ENCODE measurements at regions not wholly inside any gene's neighbourhood (a gene's known extent, or its start where the extent isn't known, plus 50 kb on each side); places are given as distances from the start of the nearest gene placed in this dataset.
"Not testable (repeated sequence)": the region's sequence is repeated elsewhere in the genome, so short reads cannot be mapped to it uniquely, and the experiment has no call there.

- DNase-seq (ENCODE audit: low read depth) = no peak
These were observed 100.6 kb downstream of the ADRA2C start for GRCh38 chr4:3866813-3867129.

GRCh38 chr4:3867403-3868100 lies 101.4 kb downstream of the ADRA2C start:
- no peak for DNase-seq (ENCODE audit: low read depth)

DNA sequence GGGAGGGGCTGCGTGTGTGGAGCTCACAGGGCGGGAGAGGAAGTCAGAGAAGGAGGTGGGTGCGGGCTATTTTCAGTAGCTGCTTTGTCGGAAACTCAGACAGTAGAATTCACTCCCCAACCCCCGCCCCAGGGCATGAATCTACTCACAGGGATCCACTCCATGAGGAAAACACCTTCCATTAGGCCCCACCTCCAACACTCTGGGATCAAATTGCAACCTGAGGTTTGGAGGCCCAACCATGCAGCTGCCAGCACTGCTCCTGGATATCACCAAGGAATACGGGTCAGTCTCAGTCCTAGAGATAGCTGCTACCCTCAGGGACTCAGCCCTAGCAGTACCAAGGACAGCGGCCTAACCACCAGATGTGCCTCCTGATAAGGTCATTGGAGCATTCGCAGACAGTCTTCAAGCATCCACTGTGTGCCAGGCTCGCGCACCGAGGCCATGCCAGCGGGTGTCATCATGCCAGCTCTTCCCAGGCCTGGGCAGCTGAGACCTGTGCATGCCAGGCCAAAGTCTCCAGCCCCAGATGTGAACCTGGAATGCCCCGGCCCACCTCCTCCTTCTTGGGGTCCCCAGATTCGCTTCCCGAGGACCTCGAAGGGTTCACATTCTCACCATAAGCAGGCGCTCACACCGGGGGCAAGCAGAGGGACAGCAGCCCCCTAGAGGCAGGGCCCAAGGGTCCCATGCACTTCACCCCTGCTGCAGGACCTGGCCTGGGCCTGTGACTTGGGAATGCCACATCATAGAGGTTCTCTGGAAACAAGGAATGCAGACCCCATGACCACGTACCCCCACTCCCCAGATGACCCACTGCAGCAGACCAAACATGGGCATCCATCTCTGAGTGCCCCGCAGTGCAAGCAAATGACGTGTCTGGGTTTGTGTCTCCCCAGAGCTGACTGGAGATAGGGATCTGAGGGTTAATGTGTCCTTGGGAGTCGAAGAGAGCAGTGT lies 102.3 kb downstream of the ADRA2C start:
- no peak for DNase-seq (ENCODE audit: low read depth)

- no peak for DNase-seq (ENCODE audit: low read depth)
These were observed 103.0 kb downstream of the ADRA2C start for GRCh38 chr4:3869174-3869572.

DNA sequence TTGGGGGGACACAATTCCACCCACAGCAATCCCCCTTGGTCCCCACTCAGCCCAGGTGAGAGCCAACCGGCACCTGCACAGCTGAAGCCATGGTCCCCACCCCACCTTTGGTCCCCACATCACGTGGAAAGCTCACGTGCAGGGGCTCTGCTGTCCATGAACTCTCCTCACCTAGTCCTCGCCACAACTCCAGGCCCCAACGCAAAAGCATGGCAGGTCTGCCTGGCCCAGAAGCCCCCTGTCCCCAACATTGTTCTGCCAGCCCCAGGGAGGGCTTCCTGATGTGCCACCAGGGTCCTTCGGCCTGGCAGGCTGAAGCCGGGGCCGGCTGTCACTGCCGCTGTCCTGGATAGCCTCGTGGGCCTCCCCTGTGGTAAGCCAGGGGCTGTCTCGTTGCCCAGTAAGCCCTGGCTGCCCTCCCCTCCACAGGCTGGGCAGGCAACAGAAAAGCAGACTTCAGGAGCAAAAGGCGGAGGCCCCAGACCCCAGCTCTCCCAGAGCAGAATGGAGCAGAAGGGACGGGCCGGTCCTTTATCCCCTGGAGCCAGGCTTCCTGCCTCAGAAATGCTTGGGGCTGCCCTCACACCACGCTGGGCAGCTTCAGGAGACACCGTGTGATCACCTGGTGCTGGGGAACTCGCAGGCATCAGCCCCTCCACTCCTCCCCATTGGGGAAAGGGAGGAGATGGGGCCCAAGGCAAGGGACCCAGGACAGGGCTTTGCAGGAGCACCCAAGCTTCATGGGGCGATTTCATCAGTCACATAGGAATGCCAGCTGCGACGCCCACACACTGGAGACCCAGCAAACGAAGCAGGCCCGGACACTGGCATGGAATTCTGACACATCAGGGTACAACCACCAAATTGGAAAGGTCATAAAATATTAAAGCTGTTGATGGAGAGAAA lies 103.7 kb downstream of the ADRA2C start:
- no peak for DNase-seq (ENCODE audit: low read depth)

DNA sequence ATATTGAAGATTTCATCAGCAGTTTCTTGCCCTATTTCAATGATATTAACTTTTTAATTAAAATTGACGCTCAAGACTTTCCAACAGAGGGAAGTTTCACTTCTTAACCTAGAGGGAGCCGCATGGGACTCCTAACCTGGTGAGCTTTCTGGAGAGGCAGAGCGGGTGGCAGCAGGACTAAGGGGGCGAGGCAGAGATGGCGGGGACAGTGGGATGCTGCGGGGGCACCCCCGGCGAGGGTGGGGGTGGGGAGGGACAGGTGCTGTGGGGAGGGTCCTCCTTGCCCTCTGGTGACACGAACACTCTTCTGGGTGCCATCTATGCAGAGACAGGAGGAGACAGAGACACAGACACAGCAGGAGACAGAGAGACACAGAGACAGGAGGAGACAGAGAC lies 104.4 kb downstream of the ADRA2C start:
- no peak for DNase-seq (ENCODE audit: low read depth)

GRCh38 chr4:3871181-3871852 lies 105.1 kb downstream of the ADRA2C start:
- DNase-seq (ENCODE audit: low read depth) = no peak

DNA sequence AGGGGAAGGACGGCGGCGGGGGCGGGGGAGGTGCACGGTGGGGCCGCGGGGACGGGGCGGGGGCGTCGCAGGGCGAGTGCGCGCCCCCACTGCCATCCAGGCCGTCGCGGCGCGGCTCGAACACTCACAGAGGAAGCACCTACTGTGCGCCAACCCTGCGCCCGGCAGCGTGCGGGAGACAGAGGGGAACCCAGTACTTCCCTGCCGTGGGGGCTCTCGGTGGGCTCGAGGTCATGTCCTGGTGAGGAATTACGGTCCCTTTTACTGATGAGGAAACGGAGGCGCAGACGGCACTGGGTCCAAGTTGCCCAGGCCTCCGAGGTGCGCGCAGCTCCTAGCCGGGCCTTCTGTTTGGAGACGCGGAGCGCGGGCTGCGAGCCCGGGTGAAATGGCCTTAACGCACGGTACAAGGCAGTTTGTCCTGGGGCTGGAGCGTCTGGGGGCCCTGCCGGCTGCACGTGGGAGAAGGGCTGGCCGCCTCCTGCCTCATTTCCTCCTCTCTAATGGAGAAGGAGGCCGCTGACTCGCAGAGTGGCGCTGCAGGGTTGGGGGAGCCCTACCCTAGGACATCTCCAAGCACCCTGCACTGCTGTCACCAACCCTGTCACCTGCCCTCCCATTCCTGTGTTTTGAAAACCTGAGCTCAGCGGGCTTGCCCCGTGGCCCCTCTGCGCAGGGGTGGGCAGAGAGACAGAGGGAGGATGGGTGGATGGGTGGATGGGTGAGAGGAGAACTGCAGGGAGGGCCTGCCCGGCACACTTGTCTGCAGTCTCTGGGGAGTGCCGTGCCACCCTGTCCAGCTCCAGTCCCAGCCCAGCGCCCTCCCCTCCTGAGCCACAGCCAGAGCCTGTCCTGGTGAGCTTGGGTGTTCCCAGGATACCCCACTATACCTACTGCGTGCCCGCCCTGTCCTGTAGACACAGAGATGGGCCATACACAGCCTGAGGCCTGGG lies 106.0 kb downstream of the ADRA2C start:
- no peak for DNase-seq (ENCODE audit: low read depth)

- DNase-seq (ENCODE audit: low read depth) = no peak
These were observed 106.7 kb downstream of the ADRA2C start for GRCh38 chr4:3872834-3873313.

DNA sequence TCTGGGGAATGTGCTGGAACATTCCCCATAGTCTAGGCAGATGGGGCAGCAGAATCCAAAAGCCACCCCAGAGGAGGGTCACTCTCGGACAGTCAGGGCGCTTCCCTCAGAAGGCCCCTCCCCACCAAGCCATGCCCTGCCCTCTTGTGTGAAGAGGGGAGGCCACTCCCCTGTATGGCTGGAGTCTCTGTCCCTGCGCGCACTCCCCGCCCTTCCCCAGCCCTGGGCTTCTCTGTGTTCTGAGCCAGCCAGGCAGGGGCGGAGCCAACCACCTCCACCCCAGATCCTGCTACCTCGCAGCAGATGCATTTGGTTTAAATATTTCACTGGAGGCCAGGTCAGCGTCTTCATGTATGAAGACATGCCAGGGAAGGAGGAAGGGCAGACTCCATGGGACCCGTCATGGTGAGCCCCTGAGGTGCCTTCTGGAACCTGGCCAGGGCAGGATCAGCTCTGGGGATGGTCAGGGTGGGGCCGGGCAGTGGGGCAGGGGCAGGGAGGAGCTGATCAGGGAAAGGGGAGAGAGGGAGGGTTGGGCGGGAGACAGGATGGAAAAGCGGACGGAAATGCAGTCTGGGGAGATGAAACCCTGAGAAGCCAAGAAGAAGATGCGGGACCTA lies 107.3 kb downstream of the ADRA2C start:
- no peak for DNase-seq (ENCODE audit: low read depth)

- DNase-seq (ENCODE audit: low read depth) = no peak
These were observed 107.8 kb downstream of the ADRA2C start for GRCh38 chr4:3874028-3874415.

GRCh38 chr4:3874525-3875110 lies 108.4 kb downstream of the ADRA2C start:
- no peak for DNase-seq (ENCODE audit: low read depth)

- DNase-seq (ENCODE audit: low read depth) = no peak
These were observed 109.3 kb downstream of the ADRA2C start for GRCh38 chr4:3875466-3875865.

GRCh38 chr4:3876057-3876845 lies 110.1 kb downstream of the ADRA2C start:
- DNase-seq (ENCODE audit: low read depth) = not testable (repeated sequence)

DNA sequence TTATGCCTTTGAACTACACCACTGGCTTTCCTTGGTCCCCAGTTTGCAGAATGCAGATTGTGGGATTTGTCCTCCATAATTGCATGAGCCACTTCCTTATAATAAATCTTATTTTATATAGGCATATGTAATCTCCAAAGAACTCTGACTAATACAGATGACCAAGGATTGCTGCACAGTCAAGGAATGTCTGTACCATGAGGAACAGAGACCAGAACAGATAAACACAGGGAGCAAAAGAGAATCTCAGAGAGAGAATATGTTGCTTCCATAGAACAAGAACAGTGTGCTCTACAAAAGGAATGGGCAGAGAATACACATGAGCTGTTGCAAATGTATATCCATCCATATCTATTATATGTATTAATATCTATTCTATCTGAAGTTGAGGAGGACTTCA lies 111.1 kb downstream of the ADRA2C start:
- no peak for DNase-seq (ENCODE audit: low read depth)

- no peak for DNase-seq (ENCODE audit: low read depth)
These were observed 111.7 kb downstream of the ADRA2C start for GRCh38 chr4:3877868-3878267.

DNA sequence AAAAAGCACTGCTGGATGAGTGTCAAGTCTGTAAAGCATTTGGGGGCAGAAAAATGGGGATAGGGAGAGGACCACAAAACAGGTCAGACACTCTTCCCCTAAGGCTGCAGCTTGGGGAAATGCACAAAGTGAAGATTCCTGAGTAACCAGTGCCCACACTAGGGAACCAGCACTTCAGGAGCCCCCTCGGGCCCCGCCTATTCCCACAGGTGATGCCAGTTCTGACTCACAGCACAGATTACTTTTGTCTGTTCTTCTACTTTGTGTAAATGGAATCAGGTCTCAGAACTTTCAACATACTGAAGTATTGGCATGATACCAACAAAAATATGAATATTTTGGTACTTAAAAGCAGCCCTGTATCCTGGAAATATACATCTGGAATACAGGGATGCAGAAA lies 112.5 kb downstream of the ADRA2C start:
- no peak for DNase-seq (ENCODE audit: low read depth)

DNA sequence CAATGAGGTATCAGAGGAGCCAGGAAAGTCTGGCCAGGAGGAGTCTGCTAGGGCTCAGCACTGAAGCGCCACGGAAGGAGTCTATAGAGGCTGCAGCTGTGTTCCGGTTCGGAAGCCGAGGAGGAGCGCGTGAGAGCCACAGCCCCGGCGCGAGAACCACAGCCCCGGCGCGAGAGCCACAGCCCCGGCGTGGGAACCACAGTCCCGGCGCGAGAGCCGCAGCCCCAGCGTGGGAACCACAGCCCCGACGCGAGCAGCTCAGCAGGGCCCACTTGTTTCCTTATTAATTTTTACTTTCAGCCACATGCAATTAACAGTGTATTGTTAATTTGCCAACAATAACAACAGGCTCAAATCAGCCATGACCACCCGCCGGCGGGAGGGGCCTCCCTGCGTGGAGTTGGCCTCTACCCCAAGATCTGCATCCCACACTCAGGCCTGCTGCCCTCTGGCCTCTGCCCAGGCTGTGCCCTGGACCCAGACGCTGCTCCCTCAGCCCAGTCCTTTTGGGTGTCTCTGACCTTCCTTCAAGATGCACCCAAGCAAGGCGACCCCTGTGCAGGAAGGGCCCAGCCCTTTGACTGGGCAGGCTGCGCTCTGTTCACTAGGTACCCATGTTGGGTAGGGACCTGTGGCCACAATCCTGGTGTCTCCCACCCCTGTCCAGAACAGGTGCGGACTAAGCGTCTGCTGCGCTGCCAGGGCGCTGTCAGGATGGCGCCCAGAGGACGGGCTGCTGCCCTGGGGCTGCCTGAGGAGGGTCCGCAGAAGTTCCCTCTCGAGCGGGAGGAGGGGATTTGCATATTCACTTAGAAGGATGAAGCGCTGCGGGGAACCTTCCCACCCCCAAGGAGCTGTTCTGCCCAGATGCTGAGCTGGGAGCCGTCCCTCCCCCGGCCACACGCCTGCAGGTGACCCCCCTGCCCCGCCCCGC lies 113.8 kb downstream of the ADRA2C start:
- no peak for DNase-seq (ENCODE audit: low read depth)

All from stimulated activated CD8-positive, alpha-beta memory T cell treated with anti-CD3 and anti-CD28 coated beads, Interleukin-7, amount 100 ng/mL, for 24 hours (primary cell).